HepG2 (cell line): ENCODE measurements at regions not wholly inside any gene's neighbourhood (a gene's known extent, or its start where the extent isn't known, plus 50 kb on each side); places are given as distances from the start of the nearest gene placed in this dataset.

Source experiments
- ATAC-seq: fragments of 200-7000 bp; cut with Tn5 transposase; 3 replicates; pipeline ENCODE4 v1.9.1; 2020; ENCODE audit warnings: mild to moderate bottlenecking, moderate library complexity
- BruUV-seq: library from RNA; stranded (reverse); fragments of 400-500 nt; replicated peaks from 2 replicates; lab custom pipeline; 2021; lab: Mats Ljungman, UMichigan
- CTCF ChIA-PET: fragments of 300-600 bp; formaldehyde crosslinking; extraction: SDS; loops from one replicate; lab custom pipeline; 2021; ENCODE audit warnings: low total read pairs, inconsistent platforms, low intra/inter-chr PET ratio; lab: Yijun Ruan, JAX
- POLR2A ChIA-PET: fragments of 350-600 bp; sonication (Branson Sonifier 250); formaldehyde crosslinking; loops from one replicate; lab custom pipeline; 2020; ENCODE audit warnings: antibody characterized with exemption, inconsistent platforms; lab: Yijun Ruan, JAX
- DNase-seq: peaks from one replicate; pipeline ENCODE4 v3.0.0-alpha.2; 2015; ENCODE audit warnings: low spot score
- FAIRE-seq: peaks from 3 replicates; lab custom pipeline; 2011; peaks lifted over from hg19 to GRCh38; lab: Jason Lieb, UNC
- H2AFZ ChIP-seq: one replicate; pipeline ENCODE4 v1.6.1; 2011; ENCODE audit warnings: low read length, inconsistent platforms
- H3K27ac ChIP-seq: fragments of 300-600 bp; 3 replicates; pipeline ENCODE4 v1.8.0; 2011; ENCODE audit warnings: mixed run types, mild to moderate bottlenecking, mixed read lengths, low read length, inconsistent platforms; ENCODE audit not compliant: insufficient read depth; ENCODE audit errors: extremely low read length
- H3K27me3 ChIP-seq, 2 experiments: fragments of 200-600 bp in 1 of 2; 2 replicates in 1 of 2; 3 replicates in 1 of 2; pipeline versions ENCODE4 v1.6.0 to v1.8.0; 2011; ENCODE audit warnings: low read length in 2 of 2, mild to moderate bottlenecking in 2 of 2, moderate library complexity in 2 of 2, inconsistent platforms in 1 of 2; ENCODE audit not compliant: insufficient read depth in 2 of 2, control insufficient read depth in 1 of 2
- H3K36me3 ChIP-seq, 2 experiments: fragments of 200-600 bp in 1 of 2; replicated peaks in 1 of 2; 2 replicates in 1 of 2; 3 replicates in 1 of 2; pipeline versions ENCODE4 v1.5.1 to v1.8.0; 2011; ENCODE audit warnings: low read length in 2 of 2, inconsistent platforms in 1 of 2; ENCODE audit not compliant: insufficient read depth in 2 of 2, control insufficient read depth in 1 of 2
- H3K4me1 ChIP-seq: 2 replicates; pipeline ENCODE4 v1.5.1; 2012; ENCODE audit warnings: low read length, inconsistent platforms; ENCODE audit not compliant: insufficient read depth
- H3K4me2 ChIP-seq: 2 replicates; pipeline ENCODE4 v1.6.0; 2011; ENCODE audit warnings: low read depth, low read length, inconsistent platforms
- H3K4me3 ChIP-seq, 3 experiments: fragments of 200-600 bp in 1 of 3; sonication (generic), shearing (Covaris generic) in 1 of 3; replicated peaks in 1 of 3; 2 replicates each; pipeline ENCODE4 v1.5.1; 2011 to 2016; ENCODE audit warnings: low read length in 3 of 3, inconsistent platforms in 2 of 3, low read depth in 2 of 3, mild to moderate bottlenecking in 2 of 3, control low read depth in 1 of 3, mixed read lengths in 1 of 3; ENCODE audit not compliant: insufficient read depth in 1 of 3
- H3K79me2 ChIP-seq: one replicate; pipeline ENCODE4 v1.6.1; 2011; ENCODE audit warnings: low read length, inconsistent platforms; ENCODE audit not compliant: insufficient read depth
- H3K9ac ChIP-seq: 2 replicates; pipeline ENCODE4 v1.6.0; 2011; ENCODE audit warnings: mild to moderate bottlenecking, low read depth, low read length, inconsistent platforms; ENCODE audit not compliant: insufficient read depth
- H3K9me3 ChIP-seq: 2 replicates; pipeline ENCODE4 v1.5.1; 2012; ENCODE audit warnings: mild to moderate bottlenecking, low read length
- H4K20me1 ChIP-seq: 2 replicates; pipeline ENCODE4 v1.6.0; 2011; ENCODE audit warnings: inconsistent platforms, mild to moderate bottlenecking, low read length, moderate library complexity; ENCODE audit not compliant: insufficient read depth
- E2F5 ChIP-seq: sonication (generic); formaldehyde crosslinking; conservative IDR thresholded peaks from 2 replicates; pipeline ENCODE4 v1.4.0; 2020; ENCODE audit warnings: missing genetic modification reagents
- GABPB1 ChIP-seq: IDR thresholded peaks from 2 replicates; pipeline ENCODE4 v1.6.1; 2016; ENCODE audit warnings: mild to moderate bottlenecking, missing genetic modification reagents, moderate library complexity, missing compliant biosample characterization
- JDP2 ChIP-seq: sonication (generic); formaldehyde crosslinking; IDR thresholded peaks from 2 replicates; pipeline ENCODE4 v1.8.1; 2022; ENCODE audit warnings: missing genetic modification reagents, borderline replicate concordance
- MATR3 ChIP-seq: sonication (generic); formaldehyde crosslinking; IDR thresholded peaks from 2 replicates; pipeline ENCODE4 v1.4.0; 2020; ENCODE audit warnings: missing genetic modification reagents
- MYNN ChIP-seq: sonication (generic); formaldehyde crosslinking; IDR thresholded peaks from 2 replicates; pipeline ENCODE4 v1.4.0; 2020; ENCODE audit warnings: mild to moderate bottlenecking, low read depth, missing genetic modification reagents
- RAD51 ChIP-seq: fragments of 450-650 bp; IDR thresholded peaks from 2 replicates; pipeline ENCODE4 v1.6.1; 2016; ENCODE audit warnings: borderline replicate concordance
- SMYD3 ChIP-seq: sonication (generic); formaldehyde crosslinking; IDR thresholded peaks from 2 replicates; pipeline ENCODE4 v1.8.1; 2023; ENCODE audit warnings: mild to moderate bottlenecking, missing genetic modification reagents
- TRIM22 ChIP-seq: fragments of 450-650 bp; IDR thresholded peaks from 2 replicates; pipeline ENCODE4 v1.6.1; 2017
- ZBTB20 ChIP-seq: sonication (generic); formaldehyde crosslinking; IDR thresholded peaks from 2 replicates; pipeline ENCODE4 v1.8.1; 2023; ENCODE audit warnings: missing genetic modification reagents, low read depth, mild to moderate bottlenecking, borderline replicate concordance
- ZNF790 ChIP-seq: sonication (generic); formaldehyde crosslinking; IDR thresholded peaks from 2 replicates; pipeline ENCODE4 v1.8.0; 2022; ENCODE audit warnings: missing genetic modification reagents, mild to moderate bottlenecking, borderline replicate concordance
- whole genome bisulfite sequencing: methylation state at CpG from one replicate; pipeline ENCODE4 v1.1.6; 2017; ENCODE audit warnings: low lambda C conversion rate; 5-methylcytosine and 5-hydroxymethylcytosine counted together
- in situ Hi-C: cut with HindIII; loops from 2 replicates; pipeline ENCODE4 v1.10.0; 2017; ENCODE audit warnings: low pct_unique_long_range_greater_than_20kb; ENCODE audit not compliant: extremely low pct_ligation_motif_present
- intact Hi-C: fragments of 100-400 bp; cut with micrococcal nuclease; formaldehyde crosslinking; loops from one replicate; pipeline ENCODE4 v1.10.0; 2022; ENCODE audit not compliant: unreplicated experiment
- TF ChIP-seq, protein P1 (sequence below): sonication (generic); formaldehyde crosslinking; IDR thresholded peaks from 2 replicates; pipeline ENCODE4 v1.8.1; 2023; ENCODE audit warnings: mild to moderate bottlenecking, missing genetic modification reagents
- TF ChIP-seq, protein P2 (sequence below): sonication (generic); formaldehyde crosslinking; IDR thresholded peaks from 2 replicates; pipeline ENCODE4 v1.8.1; 2023; ENCODE audit warnings: mild to moderate bottlenecking, missing genetic modification reagents, borderline replicate concordance
- TF ChIP-seq, protein P3 (sequence below): sonication (generic); formaldehyde crosslinking; IDR thresholded peaks from 2 replicates; pipeline ENCODE4 v1.9.0; 2022; ENCODE audit warnings: missing genetic modification reagents, mild to moderate bottlenecking, borderline replicate concordance

- no peak overlapping the region for H3K9ac ChIP-seq
- H3K4me3 ChIP-seq = no peak overlapping the region
- no peak for DNase-seq
- H3K79me2 ChIP-seq = no peaks in the 10 kb centered on the region
- H3K9me3 ChIP-seq = no peaks in the 10 kb centered on the region
- H3K27ac ChIP-seq = no peak overlapping the region
- H3K27me3 ChIP-seq = no peaks in the 10 kb centered on the region
- no peaks in the 10 kb centered on the region for H3K4me1 ChIP-seq
- no TSS peak for BruUV-seq
- H4K20me1 ChIP-seq = no peaks in the 10 kb centered on the region
- no peak for FAIRE-seq
- intact Hi-C loops = no loop called here
- WGBS = 22% methylated on average over 2 of the region's 2 CpGs
- H3K4me2 ChIP-seq = no peak overlapping the region
- no peaks in the 10 kb centered on the region for H3K36me3 ChIP-seq
- CTCF ChIA-PET = no interaction called here
- in situ Hi-C loops = no loop called here
- ATAC-seq = no peak
- POLR2A ChIA-PET = no interaction called here
- TF ChIP-seq ZBTB20 (CRISPR knock-in tag) (no peak), GABPB1 (CRISPR knock-in tag) (no peak), ZNF790 (CRISPR knock-in tag) (no peak)
- TF ChIP-seq, all 625 proteins: peak for 0
- no peak overlapping the region for H2AFZ ChIP-seq
Measured at GRCh38 chr5:36495611-36496010, 110.8 kb upstream of the SLC1A3 start.

DNA sequence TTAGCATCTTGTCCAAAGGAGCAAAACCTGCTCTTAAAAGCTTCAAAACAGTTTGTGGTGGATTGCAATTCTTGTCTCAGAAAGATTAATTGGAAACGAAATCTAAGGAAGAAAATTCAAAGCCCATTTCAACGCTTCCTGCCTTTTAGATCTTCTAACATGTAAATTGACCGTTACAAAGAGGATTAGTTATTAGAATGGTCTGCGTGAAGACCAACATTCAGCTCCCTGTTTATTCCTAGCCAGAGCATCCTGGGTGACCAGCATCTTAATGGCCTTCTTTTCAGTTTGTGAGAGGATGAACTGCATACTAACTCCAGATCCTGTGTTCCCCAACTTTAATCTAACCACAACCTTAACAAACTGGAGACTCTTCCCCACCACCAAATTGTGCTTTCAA lies 109.9 kb upstream of the SLC1A3 start:
- Histone ChIP-seq H3K9me3 (no peaks in the 10 kb centered on the region), H3K4me1 (no peaks in the 10 kb centered on the region), H2AFZ (no peak overlapping the region), H3K27ac (no peak overlapping the region), H3K36me3 (no peaks in the 10 kb centered on the region), H3K27me3 (no peaks in the 10 kb centered on the region), H3K79me2 (no peaks in the 10 kb centered on the region), H4K20me1 (no peaks in the 10 kb centered on the region), H3K9ac (no peak overlapping the region), H3K4me2 (no peak overlapping the region), H3K4me3 (no peak overlapping the region)
- ATAC-seq = no peak
- in situ Hi-C loops (no loop called here), intact Hi-C loops (no loop called here)
- no peak for FAIRE-seq
- DNase-seq = no peak
- CTCF ChIA-PET = no interaction called here
- no TSS peak for BruUV-seq
- POLR2A ChIA-PET = no interaction called here
- 0% methylated on average over 4 of the region's 4 CpGs for WGBS
- TF ChIP-seq, protein P1, sequence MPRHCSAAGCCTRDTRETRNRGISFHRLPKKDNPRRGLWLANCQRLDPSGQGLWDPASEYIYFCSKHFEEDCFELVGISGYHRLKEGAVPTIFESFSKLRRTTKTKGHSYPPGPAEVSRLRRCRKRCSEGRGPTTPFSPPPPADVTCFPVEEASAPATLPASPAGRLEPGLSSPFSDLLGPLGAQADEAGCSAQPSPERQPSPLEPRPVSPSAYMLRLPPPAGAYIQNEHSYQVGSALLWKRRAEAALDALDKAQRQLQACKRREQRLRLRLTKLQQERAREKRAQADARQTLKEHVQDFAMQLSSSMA (CRISPR knock-in tag) = no peak
- TF ChIP-seq SMYD3 (CRISPR knock-in tag) = no peak
- TF ChIP-seq MATR3 (CRISPR knock-in tag) = no peak
- no peak for TF ChIP-seq RAD51
- TF ChIP-seq JDP2 (CRISPR knock-in tag) = no peak
- TF ChIP-seq, protein P2, sequence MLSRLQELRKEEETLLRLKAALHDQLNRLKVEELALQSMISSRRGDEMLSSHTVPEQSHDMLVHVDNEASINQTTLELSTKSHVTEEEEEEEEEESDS (CRISPR knock-in tag) = no peak
- no peak for TF ChIP-seq E2F5 (CRISPR knock-in tag)
- TF ChIP-seq MYNN (CRISPR knock-in tag) = no peak
- no peak for TF ChIP-seq TRIM22
- TF ChIP-seq, protein P3, sequence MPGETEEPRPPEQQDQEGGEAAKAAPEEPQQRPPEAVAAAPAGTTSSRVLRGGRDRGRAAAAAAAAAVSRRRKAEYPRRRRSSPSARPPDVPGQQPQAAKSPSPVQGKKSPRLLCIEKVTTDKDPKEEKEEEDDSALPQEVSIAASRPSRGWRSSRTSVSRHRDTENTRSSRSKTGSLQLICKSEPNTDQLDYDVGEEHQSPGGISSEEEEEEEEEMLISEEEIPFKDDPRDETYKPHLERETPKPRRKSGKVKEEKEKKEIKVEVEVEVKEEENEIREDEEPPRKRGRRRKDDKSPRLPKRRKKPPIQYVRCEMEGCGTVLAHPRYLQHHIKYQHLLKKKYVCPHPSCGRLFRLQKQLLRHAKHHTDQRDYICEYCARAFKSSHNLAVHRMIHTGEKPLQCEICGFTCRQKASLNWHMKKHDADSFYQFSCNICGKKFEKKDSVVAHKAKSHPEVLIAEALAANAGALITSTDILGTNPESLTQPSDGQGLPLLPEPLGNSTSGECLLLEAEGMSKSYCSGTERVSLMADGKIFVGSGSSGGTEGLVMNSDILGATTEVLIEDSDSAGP = no peak
- TF ChIP-seq GABPB1 (CRISPR knock-in tag) = no peak
